ENCODE measurements at regions not wholly inside any gene's neighbourhood (a gene's known extent, or its start where the extent isn't known, plus 50 kb on each side); places are given as distances from the start of the nearest gene placed in this dataset.

DNA sequence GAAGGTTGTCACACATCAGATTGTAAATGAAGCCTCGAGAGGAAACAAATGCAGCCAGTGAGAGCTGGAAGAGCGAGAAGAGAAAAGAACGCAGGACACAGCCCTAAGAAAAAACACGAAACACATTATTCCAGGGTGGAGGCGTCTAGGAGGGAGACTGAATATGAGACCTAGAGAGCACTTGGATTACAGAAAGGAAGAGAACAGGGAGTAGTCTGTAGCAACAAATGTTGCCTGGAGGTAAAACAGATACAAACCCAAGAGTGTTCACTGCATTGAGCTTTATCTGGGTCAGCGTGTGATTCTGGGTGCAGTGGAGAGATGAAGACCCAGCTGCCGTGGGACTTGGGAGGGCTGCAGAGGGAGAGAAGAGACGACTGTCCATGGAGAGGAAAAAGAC is 50.1 kb upstream of the SETD7 start:
- TF ChIP-seq, protein P1, sequence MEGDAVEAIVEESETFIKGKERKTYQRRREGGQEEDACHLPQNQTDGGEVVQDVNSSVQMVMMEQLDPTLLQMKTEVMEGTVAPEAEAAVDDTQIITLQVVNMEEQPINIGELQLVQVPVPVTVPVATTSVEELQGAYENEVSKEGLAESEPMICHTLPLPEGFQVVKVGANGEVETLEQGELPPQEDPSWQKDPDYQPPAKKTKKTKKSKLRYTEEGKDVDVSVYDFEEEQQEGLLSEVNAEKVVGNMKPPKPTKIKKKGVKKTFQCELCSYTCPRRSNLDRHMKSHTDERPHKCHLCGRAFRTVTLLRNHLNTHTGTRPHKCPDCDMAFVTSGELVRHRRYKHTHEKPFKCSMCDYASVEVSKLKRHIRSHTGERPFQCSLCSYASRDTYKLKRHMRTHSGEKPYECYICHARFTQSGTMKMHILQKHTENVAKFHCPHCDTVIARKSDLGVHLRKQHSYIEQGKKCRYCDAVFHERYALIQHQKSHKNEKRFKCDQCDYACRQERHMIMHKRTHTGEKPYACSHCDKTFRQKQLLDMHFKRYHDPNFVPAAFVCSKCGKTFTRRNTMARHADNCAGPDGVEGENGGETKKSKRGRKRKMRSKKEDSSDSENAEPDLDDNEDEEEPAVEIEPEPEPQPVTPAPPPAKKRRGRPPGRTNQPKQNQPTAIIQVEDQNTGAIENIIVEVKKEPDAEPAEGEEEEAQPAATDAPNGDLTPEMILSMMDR (IDR thresholded peaks at IDR 0.05), result no peak
- no peak for TF ChIP-seq EZH2 (IDR thresholded peaks at IDR 0.05; ENCODE audit: borderline replicate concordance, insufficient read depth, low read depth, low read length, poor library complexity, severe bottlenecking)
